IMR-90 (cell line): ENCODE measurements at regions not wholly inside any gene's neighbourhood (a gene's known extent, or its start where the extent isn't known, plus 50 kb on each side); places are given as distances from the start of the nearest gene placed in this dataset.

Source experiments
- BHLHE40 ChIP-seq: fragments of 150-350 bp; IDR thresholded peaks from 2 replicates; pipeline ENCODE4 v1.6.1; 2016; ENCODE audit warnings: mild to moderate bottlenecking, low read depth, low read length
- CHD1 ChIP-seq: IDR thresholded peaks from 2 replicates; pipeline ENCODE4 v1.6.1; 2012; ENCODE audit warnings: low read depth, low read length, improper control_type of control experiment
- CTCF ChIP-seq: conservative IDR thresholded peaks from 2 replicates; pipeline ENCODE4 v1.5.1; 2012; ENCODE audit warnings: mild to moderate bottlenecking, low read depth, low read length, improper control_type of control experiment
- ELK1 ChIP-seq: fragments of 150-350 bp; IDR thresholded peaks from 2 replicates; pipeline ENCODE4 v1.6.1; 2016; ENCODE audit warnings: low read depth, mild to moderate bottlenecking, low read length, moderate library complexity, borderline replicate concordance
- FOS ChIP-seq: fragments of 150-350 bp; IDR thresholded peaks from 2 replicates; pipeline ENCODE4 v1.6.1; 2016; ENCODE audit warnings: low read depth, low read length
- MXI1 ChIP-seq: IDR thresholded peaks from 2 replicates; pipeline ENCODE4 v1.6.1; 2012; ENCODE audit warnings: low read depth, mild to moderate bottlenecking, low read length, moderate library complexity, borderline replicate concordance
- POLR2A ChIP-seq: IDR thresholded peaks from 2 replicates; pipeline ENCODE4 v1.6.1; 2012; ENCODE audit warnings: mild to moderate bottlenecking, low read depth, low read length
- RAD21 ChIP-seq: IDR thresholded peaks from 2 replicates; pipeline ENCODE4 v1.6.1; 2012; ENCODE audit warnings: low read length, improper control_type of control experiment
- SMC3 ChIP-seq: fragments of 150-350 bp; IDR thresholded peaks from 2 replicates; pipeline ENCODE4 v1.6.1; 2016; ENCODE audit warnings: low read depth, mild to moderate bottlenecking, antibody characterized with exemption, low read length, moderate library complexity
- USF2 ChIP-seq: fragments of 150-350 bp; IDR thresholded peaks from 2 replicates; pipeline ENCODE4 v1.6.1; 2017; ENCODE audit warnings: mild to moderate bottlenecking, antibody characterized with exemption, low read length, low read depth

GRCh38 chrX:93169771-93170170 lies 503.6 kb downstream of the NAP1L3 start:
- no peak for TF ChIP-seq POLR2A
- no peak for TF ChIP-seq SMC3
- no peak for TF ChIP-seq CTCF
- no peak for TF ChIP-seq FOS
- TF ChIP-seq MXI1: no peak
- no peak for TF ChIP-seq RAD21
- no peak for TF ChIP-seq USF2
- TF ChIP-seq CHD1: no peak
- no peak for TF ChIP-seq BHLHE40
- TF ChIP-seq ELK1: no peak
